GM23248 (cell line): ENCODE measurements at regions not wholly inside any gene's neighbourhood (a gene's known extent, or its start where the extent isn't known, plus 50 kb on each side); places are given as distances from the start of the nearest gene placed in this dataset.

Experiments
- DNase-seq: peaks from one replicate; pipeline ENCODE4 v3.0.0-alpha.2; 2015
- H2AFZ ChIP-seq: fragments of 200-600 bp; sonication (generic); 2 replicates; pipeline ENCODE4 v1.6.1; 2016; ENCODE audit warnings: antibody characterized with exemption
- H3F3A ChIP-seq: fragments of 200-600 bp; sonication (generic); 2 replicates; pipeline ENCODE4 v1.6.1; 2016; ENCODE audit warnings: mild to moderate bottlenecking, antibody characterized with exemption, mixed run types; ENCODE audit not compliant: insufficient read depth
- H3K27ac ChIP-seq: fragments of 200-600 bp; sonication (generic); 2 replicates; pipeline ENCODE4 v1.5.1; 2016; ENCODE audit warnings: mild to moderate bottlenecking
- H3K27me3 ChIP-seq: fragments of 200-600 bp; sonication (generic); replicated peaks from 2 replicates; pipeline ENCODE4 v1.6.1; 2016; ENCODE audit warnings: mild to moderate bottlenecking; ENCODE audit not compliant: insufficient read depth
- H3K36me3 ChIP-seq: fragments of 200-600 bp; sonication (generic); 2 replicates; pipeline ENCODE4 v1.6.1; 2016; ENCODE audit warnings: low read depth, mild to moderate bottlenecking
- H3K4me1 ChIP-seq: fragments of 200-600 bp; sonication (generic); 2 replicates; pipeline ENCODE4 v1.6.1; 2016; ENCODE audit warnings: mild to moderate bottlenecking; ENCODE audit not compliant: insufficient read depth
- H3K4me2 ChIP-seq: fragments of 200-600 bp; sonication (generic); one replicate; pipeline ENCODE4 v1.6.1; 2016; ENCODE audit warnings: mild to moderate bottlenecking; ENCODE audit not compliant: unreplicated experiment
- H3K4me3 ChIP-seq: fragments of 200-600 bp; sonication (generic); 2 replicates; pipeline ENCODE4 v1.5.1; 2016; ENCODE audit warnings: mild to moderate bottlenecking
- H3K79me2 ChIP-seq: fragments of 200-600 bp; sonication (generic); 2 replicates; pipeline ENCODE4 v1.6.1; 2016; ENCODE audit warnings: mild to moderate bottlenecking; ENCODE audit not compliant: insufficient read depth
- H3K9ac ChIP-seq: fragments of 200-600 bp; sonication (generic); 2 replicates; pipeline ENCODE4 v1.6.1; 2016; ENCODE audit warnings: mild to moderate bottlenecking
- H3K9me2 ChIP-seq: fragments of 200-600 bp; sonication (generic); 2 replicates; pipeline ENCODE4 v1.6.1; 2016; ENCODE audit warnings: mixed run types, mild to moderate bottlenecking, moderate library complexity; ENCODE audit not compliant: insufficient read depth
- H3K9me3 ChIP-seq: fragments of 200-600 bp; sonication (generic); one replicate; pipeline ENCODE4 v1.6.1; 2017; ENCODE audit warnings: low read depth
- H4K20me1 ChIP-seq: fragments of 200-600 bp; sonication (generic); 2 replicates; pipeline ENCODE4 v1.6.0; 2016; ENCODE audit not compliant: insufficient read depth
- EZH2 ChIP-seq: fragments of 200-600 bp; sonication (generic); IDR thresholded peaks from 2 replicates; pipeline ENCODE4 v1.6.1; 2018; ENCODE audit warnings: antibody characterized with exemption, mild to moderate bottlenecking; ENCODE audit not compliant: insufficient read depth, poor library complexity, severe bottlenecking
- EZH2phosphoT487 ChIP-seq: fragments of 200-600 bp; sonication (generic); IDR thresholded peaks from 2 replicates; pipeline ENCODE4 v1.6.1; 2018; ENCODE audit warnings: antibody characterized with exemption, moderate library complexity, mild to moderate bottlenecking, low read depth; ENCODE audit not compliant: insufficient read depth
- WGBS, 2 experiments: methylation state at CpG; one replicate each; pipeline ENCODE4 v1.1.6; 2015 to 2017; ENCODE audit warnings: low lambda C conversion rate in 2 of 2, low coverage in 1 of 2; ENCODE audit errors: missing lambda C conversion rate in 2 of 2; 5-methylcytosine and 5-hydroxymethylcytosine counted together
- in situ Hi-C: fragments of 300-500 bp; cut with MboI; formaldehyde crosslinking; loops from 2 replicates; pipeline ENCODE4 v1.15.0; 2020

DNA sequence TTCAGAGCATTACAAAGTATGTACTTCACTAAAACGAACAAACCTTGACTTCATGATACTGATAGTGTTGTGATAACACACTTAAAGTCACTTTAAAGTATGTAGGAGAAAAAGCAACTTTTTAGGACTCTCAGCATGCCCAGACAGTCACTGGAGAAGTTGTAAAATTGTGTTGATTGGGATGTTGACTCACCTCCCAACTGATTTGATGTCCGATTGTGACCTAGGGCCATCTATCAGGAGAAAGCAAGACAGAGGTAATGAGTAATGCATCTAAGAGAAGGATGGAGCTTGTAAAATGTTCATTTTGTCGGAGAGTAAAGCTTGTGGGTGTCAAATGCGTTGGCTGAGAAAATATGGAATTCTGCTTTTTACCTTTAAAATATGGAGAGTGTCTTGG lies 135.4 kb upstream of the SEMA3D start:
- Histone ChIP-seq H3K4me3 (no peak overlapping the region), H3K27me3 (no peaks in the 10 kb centered on the region), H3F3A (no peaks in the 10 kb centered on the region), H3K36me3 (no peaks in the 10 kb centered on the region), H3K27ac (no peak overlapping the region), H3K79me2 (no peaks in the 10 kb centered on the region), H3K9me2 (no peaks in the 10 kb centered on the region), H3K4me2 (no peak overlapping the region), H3K9ac (no peak overlapping the region), H4K20me1 (no peaks in the 10 kb centered on the region), H3K4me1 (no peaks in the 10 kb centered on the region), H3K9me3 (no peaks in the 10 kb centered on the region), H2AFZ (no peak overlapping the region)
- WGBS, 2 experiments = 80 to 81% methylated on average over 4 of the region's 4 CpGs
- in situ Hi-C loops = no loop called here
- no peak for TF ChIP-seq EZH2phosphoT487
- TF ChIP-seq EZH2 = no peak
- no peak for DNase-seq

- no peak overlapping the region for H3K4me2 ChIP-seq
- DNase-seq = no peak
- no peaks in the 10 kb centered on the region for H3F3A ChIP-seq
- H3K9me3 ChIP-seq = no peaks in the 10 kb centered on the region
- in situ Hi-C loops = no loop called here
- TF ChIP-seq EZH2phosphoT487 (no peak), EZH2 (no peak)
- no peaks in the 10 kb centered on the region for H3K79me2 ChIP-seq
- no peak overlapping the region for H3K9ac ChIP-seq
- H3K4me3 ChIP-seq = no peak overlapping the region
- no peaks in the 10 kb centered on the region for H3K27me3 ChIP-seq
- H3K4me1 ChIP-seq = no peaks in the 10 kb centered on the region
- no peaks in the 10 kb centered on the region for H4K20me1 ChIP-seq
- WGBS, 2 experiments = 54 to 59% methylated on average over 3 of the region's 3 CpGs
- no peak overlapping the region for H2AFZ ChIP-seq
- H3K9me2 ChIP-seq = no peaks in the 10 kb centered on the region
- no peak overlapping the region for H3K27ac ChIP-seq
- H3K36me3 ChIP-seq = no peaks in the 10 kb centered on the region
Measured at GRCh38 chr7:85320699-85321476, 134.0 kb upstream of the SEMA3D start.

DNA sequence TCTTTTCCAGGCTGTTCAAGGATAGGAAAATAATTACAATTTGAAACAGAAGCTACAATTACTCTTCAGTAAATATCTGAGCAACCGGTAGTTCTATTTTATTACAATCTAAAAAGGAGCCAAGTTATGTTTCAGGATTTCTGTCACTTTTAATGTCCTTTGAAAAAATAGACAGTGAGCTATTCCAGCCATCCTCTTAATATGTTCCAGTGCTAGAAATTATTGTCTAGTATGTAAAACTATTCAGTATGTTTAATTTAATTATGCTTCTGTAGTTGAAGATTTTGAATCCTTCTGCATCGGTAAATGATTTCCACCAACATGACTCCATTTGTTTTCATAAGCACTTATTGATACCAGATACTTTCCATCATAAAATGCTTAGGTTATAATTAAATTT lies 129.6 kb upstream of the SEMA3D start:
- in situ Hi-C loops = no loop called here
- TF ChIP-seq EZH2 (no peak), EZH2phosphoT487 (no peak)

DNA sequence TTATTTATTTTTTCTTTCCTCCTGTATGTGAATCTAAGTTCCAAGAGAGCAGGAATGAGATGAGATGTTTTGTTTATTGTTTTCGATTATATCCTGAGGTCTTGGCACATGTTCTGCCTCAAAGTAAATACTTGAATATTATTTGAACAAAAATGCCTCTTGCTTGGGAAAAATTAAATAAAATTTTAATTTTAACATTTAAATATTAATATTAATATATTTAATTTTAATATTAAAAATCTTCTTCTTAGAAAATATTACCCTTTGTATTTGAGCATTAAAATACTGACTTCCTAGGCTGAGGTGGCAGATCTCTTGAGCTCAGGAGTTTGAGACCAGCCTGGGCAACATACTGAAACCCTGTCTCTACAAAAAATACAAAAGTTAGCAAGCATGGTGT lies 123.4 kb upstream of the SEMA3D start:
- no peak overlapping the region for H2AFZ ChIP-seq
- 34 to 54% methylated on average over 1 of the region's 1 CpG for WGBS, 2 experiments
- no peaks in the 10 kb centered on the region for H3K36me3 ChIP-seq
- H3K4me1 ChIP-seq = no peaks in the 10 kb centered on the region
- DNase-seq = no peak
- no peak overlapping the region for H3K27ac ChIP-seq
- H3F3A ChIP-seq = no peaks in the 10 kb centered on the region
- no peak overlapping the region for H3K9ac ChIP-seq
- no peak overlapping the region for H3K4me2 ChIP-seq
- no peaks in the 10 kb centered on the region for H3K79me2 ChIP-seq
- TF ChIP-seq EZH2 (no peak), EZH2phosphoT487 (no peak)
- H4K20me1 ChIP-seq = no peaks in the 10 kb centered on the region
- no peak overlapping the region for H3K4me3 ChIP-seq
- in situ Hi-C loops = no loop called here
- H3K9me3 ChIP-seq = no peaks in the 10 kb centered on the region
- H3K27me3 ChIP-seq = no peaks in the 10 kb centered on the region
- H3K9me2 ChIP-seq = no peaks in the 10 kb centered on the region

More for the DNA sequence above, 129.6 kb upstream of the SEMA3D start:
- H3K4me3 ChIP-seq = no peak overlapping the region
- no peak overlapping the region for H2AFZ ChIP-seq
- H4K20me1 ChIP-seq = no peaks in the 10 kb centered on the region
- no peaks in the 10 kb centered on the region for H3F3A ChIP-seq
- H3K4me2 ChIP-seq = no peak overlapping the region
- no peaks in the 10 kb centered on the region for H3K4me1 ChIP-seq
- no peak overlapping the region for H3K9ac ChIP-seq
- WGBS, 2 experiments = 20 to 29% methylated on average over 2 of the region's 2 CpGs
- no peaks in the 10 kb centered on the region for H3K27me3 ChIP-seq
- H3K79me2 ChIP-seq = no peaks in the 10 kb centered on the region
- no peaks in the 10 kb centered on the region for H3K36me3 ChIP-seq
- no peak overlapping the region for H3K27ac ChIP-seq
- no peaks in the 10 kb centered on the region for H3K9me2 ChIP-seq
- no peaks in the 10 kb centered on the region for H3K9me3 ChIP-seq
- DNase-seq = no peak
